ENCODE measurements at regions not wholly inside any gene's neighbourhood (a gene's known extent, or its start where the extent isn't known, plus 50 kb on each side); places are given as distances from the start of the nearest gene placed in this dataset.

- DNase-seq (ENCODE audit: low read depth, low spot score) (no peak), FAIRE-seq (no peak)
- Histone ChIP-seq H3K4me3 (ENCODE audit: control insufficient read depth in 2 of 3, extremely low read depth in 1 of 3, insufficient read depth in 2 of 3, low read depth in 1 of 3, low read length in 3 of 3) (no peak overlapping the region), H3K9me3 (ENCODE audit: control insufficient read depth, low read depth, low read length) (no peaks in the 10 kb centered on the region), H4K20me1 (ENCODE audit: control insufficient read depth, extremely low read depth, insufficient read depth, low read length) (no peaks in the 10 kb centered on the region), H3K36me3 (ENCODE audit: control insufficient read depth in 2 of 2, extremely low read depth in 1 of 2, insufficient read depth in 2 of 2, low read length in 2 of 2) (no peaks in the 10 kb centered on the region), H3K4me1 (ENCODE audit: control insufficient read depth, extremely low read depth, insufficient read depth, low read length) (no peaks in the 10 kb centered on the region), H3K4me2 (ENCODE audit: control insufficient read depth, extremely low read depth, insufficient read depth, low read depth, low read length) (no peak overlapping the region), H3K9ac (ENCODE audit: control insufficient read depth, extremely low read depth, insufficient read depth, low read length) (no peak overlapping the region), H3K27ac (ENCODE audit: control insufficient read depth, insufficient read depth, low read length) (no peak overlapping the region), H3K27me3 (ENCODE audit: control insufficient read depth, extremely low read depth, insufficient read depth, low read length) (no peaks in the 10 kb centered on the region), H2AFZ (ENCODE audit: control insufficient read depth, low read length) (no peak overlapping the region), H3K79me2 (ENCODE audit: control insufficient read depth, insufficient read depth, low read length) (no peaks in the 10 kb centered on the region), H3K9me1 (ENCODE audit: control insufficient read depth, extremely low read depth, insufficient read depth, low read length) (no peaks in the 10 kb centered on the region)
- dilution Hi-C loops (cut with MboI; ENCODE audit: extremely low pct_ligation_motif_present, low sequenced_read_pairs): no loop called here
- TF ChIP-seq EZH2 (IDR thresholded peaks at IDR 0.05; ENCODE audit: low read length) (no peak), CTCF (optimal IDR thresholded peaks at IDR 0.05 in 1 of 3, IDR thresholded peaks at IDR 0.05 in 1 of 3, conservative IDR thresholded peaks at IDR 0.05 in 1 of 3; ENCODE audit: extremely low read depth in 1 of 3, insufficient read depth in 2 of 3, low read length in 3 of 3) (no peak)
Observed at GRCh38 chr3:98259-98654, 98.3 kb upstream of the CHL1 start.

- no peaks in the 10 kb centered on the region for H3K36me3 ChIP-seq (ENCODE audit: control insufficient read depth in 2 of 2, extremely low read depth in 1 of 2, insufficient read depth in 2 of 2, low read length in 2 of 2)
- no peak overlapping the region for H2AFZ ChIP-seq (ENCODE audit: control insufficient read depth, low read length)
- no peak overlapping the region for H3K27ac ChIP-seq (ENCODE audit: control insufficient read depth, insufficient read depth, low read length)
- no peak overlapping the region for H3K4me3 ChIP-seq (ENCODE audit: control insufficient read depth in 2 of 3, extremely low read depth in 1 of 3, insufficient read depth in 2 of 3, low read depth in 1 of 3, low read length in 3 of 3)
- TF ChIP-seq EZH2 (IDR thresholded peaks at IDR 0.05; ENCODE audit: low read length) (no peak), CTCF (optimal IDR thresholded peaks at IDR 0.05 in 1 of 3, IDR thresholded peaks at IDR 0.05 in 1 of 3, conservative IDR thresholded peaks at IDR 0.05 in 1 of 3; ENCODE audit: extremely low read depth in 1 of 3, insufficient read depth in 2 of 3, low read length in 3 of 3) (no peak)
- no peak for FAIRE-seq
- no peaks in the 10 kb centered on the region for H3K79me2 ChIP-seq (ENCODE audit: control insufficient read depth, insufficient read depth, low read length)
- no peaks in the 10 kb centered on the region for H4K20me1 ChIP-seq (ENCODE audit: control insufficient read depth, extremely low read depth, insufficient read depth, low read length)
- DNase-seq (ENCODE audit: low read depth, low spot score): no peak
- no peak overlapping the region for H3K9ac ChIP-seq (ENCODE audit: control insufficient read depth, extremely low read depth, insufficient read depth, low read length)
- no peak overlapping the region for H3K4me2 ChIP-seq (ENCODE audit: control insufficient read depth, extremely low read depth, insufficient read depth, low read depth, low read length)
- H3K27me3 ChIP-seq (ENCODE audit: control insufficient read depth, extremely low read depth, insufficient read depth, low read length): no peaks in the 10 kb centered on the region
- no peaks in the 10 kb centered on the region for H3K4me1 ChIP-seq (ENCODE audit: control insufficient read depth, extremely low read depth, insufficient read depth, low read length)
- no peaks in the 10 kb centered on the region for H3K9me3 ChIP-seq (ENCODE audit: control insufficient read depth, low read depth, low read length)
- no peaks in the 10 kb centered on the region for H3K9me1 ChIP-seq (ENCODE audit: control insufficient read depth, extremely low read depth, insufficient read depth, low read length)
- dilution Hi-C loops (cut with MboI; ENCODE audit: extremely low pct_ligation_motif_present, low sequenced_read_pairs): no loop called here
Observed at GRCh38 chr3:99506-99905, 97.1 kb upstream of the CHL1 start.

Measured in keratinocyte (primary cell).